ENCODE measurements at regions not wholly inside any gene's neighbourhood (a gene's known extent, or its start where the extent isn't known, plus 50 kb on each side); places are given as distances from the start of the nearest gene placed in this dataset.

GRCh38 chr1:80212948-80213347 is 1206.4 kb upstream of the ADGRL4 start:
- intact Hi-C loops (cut with micrococcal nuclease; ENCODE audit: unreplicated experiment): loop anchor here (10.0 kb wide), 2 partner anchors 948 to 1378 kb away; no protein-coding TSS in a partner anchor
- H3K36me3 ChIP-seq (ENCODE audit: insufficient read depth, low read length, poor library complexity, severe bottlenecking): no peaks in the 10 kb centered on the region
- H3K27me3 ChIP-seq (replicated peaks; ENCODE audit: insufficient read depth, low read depth, low read length, poor library complexity): no peaks in the 10 kb centered on the region
- DNase-seq (ENCODE audit: low spot score): no peak
- TF ChIP-seq EZH2 (IDR thresholded peaks at IDR 0.05; ENCODE audit: borderline replicate concordance, low read depth, low read length, poor library complexity, severe bottlenecking): no peak
- TF ChIP-seq, protein P1, sequence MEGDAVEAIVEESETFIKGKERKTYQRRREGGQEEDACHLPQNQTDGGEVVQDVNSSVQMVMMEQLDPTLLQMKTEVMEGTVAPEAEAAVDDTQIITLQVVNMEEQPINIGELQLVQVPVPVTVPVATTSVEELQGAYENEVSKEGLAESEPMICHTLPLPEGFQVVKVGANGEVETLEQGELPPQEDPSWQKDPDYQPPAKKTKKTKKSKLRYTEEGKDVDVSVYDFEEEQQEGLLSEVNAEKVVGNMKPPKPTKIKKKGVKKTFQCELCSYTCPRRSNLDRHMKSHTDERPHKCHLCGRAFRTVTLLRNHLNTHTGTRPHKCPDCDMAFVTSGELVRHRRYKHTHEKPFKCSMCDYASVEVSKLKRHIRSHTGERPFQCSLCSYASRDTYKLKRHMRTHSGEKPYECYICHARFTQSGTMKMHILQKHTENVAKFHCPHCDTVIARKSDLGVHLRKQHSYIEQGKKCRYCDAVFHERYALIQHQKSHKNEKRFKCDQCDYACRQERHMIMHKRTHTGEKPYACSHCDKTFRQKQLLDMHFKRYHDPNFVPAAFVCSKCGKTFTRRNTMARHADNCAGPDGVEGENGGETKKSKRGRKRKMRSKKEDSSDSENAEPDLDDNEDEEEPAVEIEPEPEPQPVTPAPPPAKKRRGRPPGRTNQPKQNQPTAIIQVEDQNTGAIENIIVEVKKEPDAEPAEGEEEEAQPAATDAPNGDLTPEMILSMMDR (conservative IDR thresholded peaks at IDR 0.05; ENCODE audit: low read depth, low read length): no peak
- no peak overlapping the region for H3K27ac ChIP-seq (ENCODE audit: low read depth, low read length, poor library complexity, severe bottlenecking)
- ChIA-PET POLR2A (ENCODE audit: low non-redundant PET) (no interaction called here), CTCF (no interaction called here)
- BruUV-seq (replicated peaks): no TSS peak
- no peaks in the 10 kb centered on the region for H3K9me3 ChIP-seq (ENCODE audit: low read depth, low read length, poor library complexity, severe bottlenecking)
- H3K4me3 ChIP-seq (ENCODE audit: low read depth, low read length, poor library complexity, severe bottlenecking): no peak overlapping the region
- no peaks in the 10 kb centered on the region for H3K4me1 ChIP-seq (ENCODE audit: insufficient read depth, low read length, poor library complexity, severe bottlenecking)

GRCh38 chr1:80211691-80212380 is 1205.3 kb upstream of the ADGRL4 start:
- Histone ChIP-seq H3K27ac (ENCODE audit: low read depth, low read length, poor library complexity, severe bottlenecking) (no peak overlapping the region), H3K9me3 (ENCODE audit: low read depth, low read length, poor library complexity, severe bottlenecking) (no peaks in the 10 kb centered on the region), H3K27me3 (replicated peaks; ENCODE audit: insufficient read depth, low read depth, low read length, poor library complexity) (no peaks in the 10 kb centered on the region), H3K36me3 (ENCODE audit: insufficient read depth, low read length, poor library complexity, severe bottlenecking) (no peaks in the 10 kb centered on the region), H3K4me1 (ENCODE audit: insufficient read depth, low read length, poor library complexity, severe bottlenecking) (no peaks in the 10 kb centered on the region), H3K4me3 (ENCODE audit: low read depth, low read length, poor library complexity, severe bottlenecking) (no peak overlapping the region)
- no peak for DNase-seq (ENCODE audit: low spot score)
- intact Hi-C loops (cut with micrococcal nuclease; ENCODE audit: unreplicated experiment): loop anchor here (10.0 kb wide), 2 partner anchors 947 to 1377 kb away; no protein-coding TSS in a partner anchor
- POLR2A ChIA-PET (ENCODE audit: low non-redundant PET): no interaction called here
- CTCF ChIA-PET: interaction anchor here (0.6 kb wide), 1 partner anchor 354 kb away, joined by 3 read pairs; no protein-coding TSS in a partner anchor
- no peak for TF ChIP-seq EZH2 (IDR thresholded peaks at IDR 0.05; ENCODE audit: borderline replicate concordance, low read depth, low read length, poor library complexity, severe bottlenecking)
- TF ChIP-seq, protein P1 (conservative IDR thresholded peaks at IDR 0.05; ENCODE audit: low read depth, low read length): no peak
- no TSS peak for BruUV-seq (replicated peaks)

- DNase-seq (ENCODE audit: low spot score): no peak
- no peak for TF ChIP-seq EZH2 (IDR thresholded peaks at IDR 0.05; ENCODE audit: borderline replicate concordance, low read depth, low read length, poor library complexity, severe bottlenecking)
- Histone ChIP-seq H3K4me1 (ENCODE audit: insufficient read depth, low read length, poor library complexity, severe bottlenecking) (no peaks in the 10 kb centered on the region), H3K27ac (ENCODE audit: low read depth, low read length, poor library complexity, severe bottlenecking) (no peak overlapping the region), H3K27me3 (replicated peaks; ENCODE audit: insufficient read depth, low read depth, low read length, poor library complexity) (no peaks in the 10 kb centered on the region), H3K36me3 (ENCODE audit: insufficient read depth, low read length, poor library complexity, severe bottlenecking) (no peaks in the 10 kb centered on the region), H3K4me3 (ENCODE audit: low read depth, low read length, poor library complexity, severe bottlenecking) (no peak overlapping the region), H3K9me3 (ENCODE audit: low read depth, low read length, poor library complexity, severe bottlenecking) (no peaks in the 10 kb centered on the region)
- BruUV-seq (replicated peaks): no TSS peak
- POLR2A ChIA-PET (ENCODE audit: low non-redundant PET): no interaction called here
- intact Hi-C loops (cut with micrococcal nuclease; ENCODE audit: unreplicated experiment): no loop called here
- CTCF ChIA-PET: no interaction called here
Measured at GRCh38 chr1:80202118-80202517, 1195.6 kb upstream of the ADGRL4 start.

- Histone ChIP-seq H3K36me3 (ENCODE audit: insufficient read depth, low read length, poor library complexity, severe bottlenecking) (no peaks in the 10 kb centered on the region), H3K9me3 (ENCODE audit: low read depth, low read length, poor library complexity, severe bottlenecking) (no peaks in the 10 kb centered on the region), H3K27me3 (replicated peaks; ENCODE audit: insufficient read depth, low read depth, low read length, poor library complexity) (no peaks in the 10 kb centered on the region), H3K27ac (ENCODE audit: low read depth, low read length, poor library complexity, severe bottlenecking) (no peak overlapping the region), H3K4me3 (ENCODE audit: low read depth, low read length, poor library complexity, severe bottlenecking) (no peak overlapping the region), H3K4me1 (ENCODE audit: insufficient read depth, low read length, poor library complexity, severe bottlenecking) (no peaks in the 10 kb centered on the region)
- BruUV-seq (replicated peaks): no TSS peak
- ChIA-PET POLR2A (ENCODE audit: low non-redundant PET) (no interaction called here), CTCF (no interaction called here)
- TF ChIP-seq, protein P1 (conservative IDR thresholded peaks at IDR 0.05; ENCODE audit: low read depth, low read length): no peak
- TF ChIP-seq EZH2 (IDR thresholded peaks at IDR 0.05; ENCODE audit: borderline replicate concordance, low read depth, low read length, poor library complexity, severe bottlenecking): no peak
- DNase-seq (ENCODE audit: low spot score): no peak
- intact Hi-C loops (cut with micrococcal nuclease; ENCODE audit: unreplicated experiment): no loop called here
Measured at GRCh38 chr1:80194221-80194620, 1187.7 kb upstream of the ADGRL4 start.

Data from A673 (cell line).